Lung (tissue), 11 donors: ENCODE measurements at regions not wholly inside any gene's neighbourhood (a gene's known extent, or its start where the extent isn't known, plus 50 kb on each side); places are given as distances from the start of the nearest gene placed in this dataset.
"Not testable (repeated sequence)": the region's sequence is repeated elsewhere in the genome, so short reads cannot be mapped to it uniquely, and the experiment has no call there.

Experiments used
- ATAC-seq: fragments of 200-7000 bp; cut with Tn5 transposase; one replicate; pipeline ENCODE4 v1.9.1; 2020; ENCODE audit warnings: moderate number of reproducible peaks; ENCODE audit not compliant: insufficient read depth, low FRiP score
- DNase-seq, 3 donors: peaks; one replicate each; pipeline ENCODE4 v3.0.0-alpha.2; 2013 to 2017
- H3K27ac ChIP-seq, 2 donors: one replicate each; pipeline ENCODE4 v1.5.1; 2013; ENCODE audit warnings: mild to moderate bottlenecking in 2 of 2, moderate library complexity in 2 of 2, control low read depth in 1 of 2, inconsistent platforms in 1 of 2, low read depth in 1 of 2, low read length in 1 of 2
- H3K27me3 ChIP-seq, 3 donors: one replicate each; pipeline ENCODE4 v1.5.1; 2013; ENCODE audit warnings: low read length in 2 of 3; ENCODE audit not compliant: control insufficient read depth in 3 of 3, insufficient read depth in 3 of 3
- H3K36me3 ChIP-seq, 4 donors: one replicate each; pipeline ENCODE4 v1.5.1; 2013; ENCODE audit warnings: low read length in 4 of 4, mild to moderate bottlenecking in 1 of 4, moderate library complexity in 1 of 4; ENCODE audit not compliant: control insufficient read depth in 4 of 4, insufficient read depth in 4 of 4
- H3K4me1 ChIP-seq, 5 donors: one replicate each; pipeline ENCODE4 v1.5.1; 2013; ENCODE audit warnings: low read length in 5 of 5, mild to moderate bottlenecking in 2 of 5, moderate library complexity in 1 of 5; ENCODE audit not compliant: control insufficient read depth in 5 of 5, insufficient read depth in 5 of 5
- H3K4me3 ChIP-seq: one replicate; pipeline ENCODE4 v1.5.1; 2013; ENCODE audit warnings: mild to moderate bottlenecking, control low read depth, moderate library complexity
- H3K9ac ChIP-seq, 2 donors: one replicate each; pipeline ENCODE4 v1.5.1; 2013; ENCODE audit warnings: low read length in 2 of 2, control low read depth in 1 of 2; ENCODE audit not compliant: insufficient read depth in 1 of 2
- H3K9me3 ChIP-seq, 4 donors: one replicate each; pipeline ENCODE4 v1.5.1; 2013; ENCODE audit warnings: low read length in 3 of 4, mild to moderate bottlenecking in 1 of 4, moderate library complexity in 1 of 4; ENCODE audit not compliant: control insufficient read depth in 4 of 4, insufficient read depth in 3 of 4
- CTCF ChIP-seq: IDR thresholded peaks from 2 replicates; pipeline ENCODE4 v1.5.1; 2012; ENCODE audit warnings: mild to moderate bottlenecking; ENCODE audit errors: control extremely low read depth, extremely low read depth
- WGBS, 2 donors: extraction: QIAGEN DNeasy Blood & Tissue Kit; methylation state at CpG; one replicate each; pipeline ENCODE4 v1.1.7; 2013; 5-methylcytosine and 5-hydroxymethylcytosine counted together
- donor health status: control.
- donor health status: control.
- donor health status: Bipolar disorder and iron deficiency.
- donor health status: healthy.
- donor health status: DM: yes; HTN: yes; CAD: no.

- no peak overlapping the region for H3K27ac ChIP-seq
- TF ChIP-seq CTCF: no peak
- 94 to 95% methylated on average over 3 of the region's 3 CpGs for WGBS, 2 donors
- H3K9ac ChIP-seq: no peak overlapping the region
- peaks cover 0 to 4% (median 0%) of the 10 kb centered on the region in 4 donors for H3K9me3 ChIP-seq
- no peaks in the 10 kb centered on the region for H3K27me3 ChIP-seq
- H3K36me3 ChIP-seq: no peaks in the 10 kb centered on the region
- DNase-seq (no peak), ATAC-seq (no peak)
- H3K4me3 ChIP-seq: no peak overlapping the region
- no peaks in the 10 kb centered on the region for H3K4me1 ChIP-seq
These were observed 106.4 kb upstream of the MDM1 start for GRCh38 chr12:68438601-68439000.

- TF ChIP-seq CTCF: no peak
- no peak overlapping the region for H3K4me3 ChIP-seq
- WGBS, 2 donors: 89 to 92% methylated on average over 4 of the region's 4 CpGs
- ATAC-seq: no peak
- no peaks in the 10 kb centered on the region for H3K4me1 ChIP-seq
- no peak overlapping the region for H3K9ac ChIP-seq
- peaks cover 0 to 6% (median 0%) of the 10 kb centered on the region in 4 donors for H3K9me3 ChIP-seq
- no peak for DNase-seq
- H3K27me3 ChIP-seq: no peaks in the 10 kb centered on the region
- no peaks in the 10 kb centered on the region for H3K36me3 ChIP-seq
- H3K27ac ChIP-seq: no peak overlapping the region
These were observed 107.3 kb upstream of the MDM1 start for GRCh38 chr12:68439368-68440045.

GRCh38 chr12:68440068-68440581, 108.0 kb upstream of the MDM1 start:
- ATAC-seq: no peak
- H3K27ac ChIP-seq: no peak overlapping the region
- H3K9me3 ChIP-seq: peaks cover 0 to 5% (median 0%) of the 10 kb centered on the region in 4 donors
- no peak for TF ChIP-seq CTCF
- WGBS, 2 donors: 90 to 95% methylated on average over 5 of the region's 5 CpGs
- no peak overlapping the region for H3K9ac ChIP-seq
- DNase-seq: no peak
- H3K36me3 ChIP-seq: no peaks in the 10 kb centered on the region
- no peaks in the 10 kb centered on the region for H3K27me3 ChIP-seq
- no peaks in the 10 kb centered on the region for H3K4me1 ChIP-seq
- no peak overlapping the region for H3K4me3 ChIP-seq

GRCh38 chr12:68441167-68441566, 109.0 kb upstream of the MDM1 start:
- DNase-seq: no peak
- TF ChIP-seq CTCF: no peak
- H3K36me3 ChIP-seq: no peaks in the 10 kb centered on the region

GRCh38 chr12:68442353-68442972, 110.3 kb upstream of the MDM1 start:
- not testable (repeated sequence) for ATAC-seq, H3K9me3 ChIP-seq, H3K27ac ChIP-seq, H3K4me3 ChIP-seq, H3K27me3 ChIP-seq, H3K4me1 ChIP-seq, DNase-seq, H3K36me3 ChIP-seq, H3K9ac ChIP-seq
- 80 to 89% methylated on average over 3 of the region's 3 CpGs for WGBS, 2 donors

More at GRCh38 chr12:68441167-68441566, 109.0 kb upstream of the MDM1 start:
- no peak for ATAC-seq
- no peaks in the 10 kb centered on the region for H3K27me3 ChIP-seq
- no peak overlapping the region for H3K4me3 ChIP-seq
- H3K9ac ChIP-seq: no peak overlapping the region
- 31 to 56% methylated on average over 1 of the region's 1 CpG for WGBS, 2 donors
- H3K4me1 ChIP-seq: peaks cover 0 to under 1% (median 0%) of the 10 kb centered on the region in 5 donors
- no peak overlapping the region for H3K27ac ChIP-seq
- peaks cover 0 to 3% (median 0%) of the 10 kb centered on the region in 4 donors for H3K9me3 ChIP-seq
